ENCODE measurements at regions not wholly inside any gene's neighbourhood (a gene's known extent, or its start where the extent isn't known, plus 50 kb on each side); places are given as distances from the start of the nearest gene placed in this dataset.

- H3K79me2 ChIP-seq (ENCODE audit: control insufficient read depth, insufficient read depth, low read length), result no peaks in the 10 kb centered on the region
- H3K4me1 ChIP-seq (ENCODE audit: control insufficient read depth, extremely low read depth, insufficient read depth, low read length), result no peaks in the 10 kb centered on the region
- ChIA-PET POLR2A (interaction anchor here (0.6 kb wide), 1 partner anchor 24 kb away, joined by 4 read pairs; no protein-coding TSS in a partner anchor), CTCF (interaction anchor here (1.1 kb wide), 1 partner anchor 77 kb away, joined by 4 read pairs; no protein-coding TSS in a partner anchor)
- no peak overlapping the region for H3K9ac ChIP-seq (replicated peaks; ENCODE audit: extremely low read depth, insufficient read depth, low read length)
- no peak overlapping the region for H2AFZ ChIP-seq (ENCODE audit: low read depth, low read length)
- H3K36me3 ChIP-seq (ENCODE audit: control insufficient read depth in 2 of 2, extremely low read depth in 1 of 2, insufficient read depth in 2 of 2, low read length in 2 of 2), result no peaks in the 10 kb centered on the region
- TF ChIP-seq GATA2 (IDR thresholded peaks at IDR 0.05; ENCODE audit: insufficient read depth, insufficient read length, low read depth, low read length), result no peak
- no peak for TF ChIP-seq CTCF (IDR thresholded peaks at IDR 0.05; ENCODE audit: extremely low read depth in 1 of 2, insufficient read depth in 1 of 2, low read depth in 1 of 2, low read length in 2 of 2)
- no peak for TF ChIP-seq JUN (IDR thresholded peaks at IDR 0.05; ENCODE audit: borderline replicate concordance, insufficient read depth, insufficient read length, low read depth)
- no peak for TF ChIP-seq MYC (IDR thresholded peaks at IDR 0.05; ENCODE audit: low read depth, low read length)
- no peak for TF ChIP-seq POLR2AphosphoS5 (IDR thresholded peaks at IDR 0.05; ENCODE audit: insufficient read depth, low read depth, low read length)
- TF ChIP-seq MAX (IDR thresholded peaks at IDR 0.05; ENCODE audit: insufficient read depth, insufficient read length), result no peak
- TF ChIP-seq EZH2 (IDR thresholded peaks at IDR 0.05; ENCODE audit: borderline replicate concordance, low read depth, low read length, severe bottlenecking), result no peak
- no peak for TF ChIP-seq POLR2A (IDR thresholded peaks at IDR 0.05; ENCODE audit: low read depth, low read length)
- H3K9me3 ChIP-seq (replicated peaks; ENCODE audit: control insufficient read depth, insufficient read depth, low read length), result no peaks in the 10 kb centered on the region
- intact Hi-C loops (cut with micrococcal nuclease) (no loop called here), dilution Hi-C loops (cut with MboI; ENCODE audit: extremely low pct_ligation_motif_present, low sequenced_read_pairs) (no loop called here)
- no peaks in the 10 kb centered on the region for H3K27me3 ChIP-seq (ENCODE audit: control insufficient read depth in 2 of 2, insufficient read depth in 2 of 2, low read length in 2 of 2)
- no TSS peak for BruUV-seq (replicated peaks)
- no peak for FAIRE-seq
- H4K20me1 ChIP-seq (replicated peaks; ENCODE audit: control insufficient read depth, extremely low read depth, insufficient read depth, low read length), result no peaks in the 10 kb centered on the region
- no peaks in the 10 kb centered on the region for H3K9me1 ChIP-seq (replicated peaks; ENCODE audit: control insufficient read depth, extremely low read depth, insufficient read depth, low read length)
- no peak overlapping the region for H3K27ac ChIP-seq (ENCODE audit: insufficient read depth, low read depth, low read length)
- no peak for DNase-seq (ENCODE audit: low read depth, low spot score)
- no peak overlapping the region for H3K4me3 ChIP-seq (replicated peaks in 1 of 3; ENCODE audit: insufficient read depth in 1 of 3, low read depth in 1 of 3, low read length in 3 of 3)
- H3K4me2 ChIP-seq (ENCODE audit: insufficient read depth, low read length), result no peak overlapping the region
These were observed 297.7 kb upstream of the MANEA start for GRCh38 chr6:95279616-95280015.

All from endothelial cell of umbilical vein (primary cell).